ENCODE measurements at regions not wholly inside any gene's neighbourhood (a gene's known extent, or its start where the extent isn't known, plus 50 kb on each side); places are given as distances from the start of the nearest gene placed in this dataset.

DNA sequence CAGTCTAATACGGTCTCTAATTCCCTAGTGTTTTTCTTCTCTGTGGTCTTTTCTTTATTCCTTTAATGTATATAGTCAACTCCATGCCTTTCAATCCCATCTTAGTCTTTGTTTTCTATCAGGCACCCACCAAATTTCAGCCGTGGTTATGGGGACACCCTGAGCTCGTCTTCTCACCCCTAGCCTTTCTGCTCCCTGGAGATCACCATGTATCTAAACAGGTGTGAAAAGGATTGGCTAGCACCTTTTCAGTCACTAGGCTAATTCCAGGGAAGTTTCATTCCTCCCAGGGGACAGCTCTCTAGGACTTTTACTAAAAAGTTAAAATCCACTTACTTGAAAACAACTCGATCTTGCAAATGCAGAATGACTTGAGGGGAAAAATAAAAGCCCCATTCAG is 291.3 kb downstream of the ETNK1 start:
- no peak for DNase-seq

DNA sequence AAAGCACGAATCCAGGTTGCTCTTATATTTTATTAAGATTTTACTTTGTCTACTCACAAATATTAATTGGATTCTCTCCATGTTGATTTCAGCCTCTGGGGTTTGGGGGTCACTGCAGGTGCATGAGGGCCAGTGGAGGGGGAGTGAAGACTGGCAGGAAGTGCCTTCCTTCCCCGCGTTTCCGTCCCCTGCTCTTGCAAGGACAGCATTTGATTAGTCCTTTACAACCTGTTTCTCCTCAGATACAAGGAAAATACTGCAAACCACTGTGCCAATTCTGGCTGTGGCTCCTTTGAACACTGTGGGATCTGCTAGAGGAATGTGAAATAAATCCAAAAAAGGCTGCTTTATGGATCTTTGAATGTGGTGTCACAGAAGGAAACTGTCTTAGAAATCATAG is 291.8 kb downstream of the ETNK1 start:
- no peak for DNase-seq

DNA sequence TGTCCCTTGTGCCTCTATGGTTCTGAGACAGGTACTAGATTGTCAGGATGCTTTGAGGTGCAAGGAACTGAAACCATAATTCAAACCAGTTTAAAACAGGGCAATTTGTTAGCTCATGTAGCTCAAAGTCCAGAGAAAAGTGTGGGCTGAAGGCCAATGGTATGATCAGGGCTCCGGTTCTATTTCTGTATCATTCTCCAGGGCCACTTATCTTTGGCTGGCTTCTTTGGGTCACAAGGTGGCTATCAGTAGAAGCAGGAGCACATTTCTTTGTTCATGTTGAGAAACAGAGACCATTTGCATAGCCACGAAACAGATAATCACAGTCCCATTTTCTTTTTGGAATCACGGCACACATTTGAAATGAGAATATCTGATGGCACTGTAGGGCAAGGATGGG is 294.9 kb downstream of the ETNK1 start:
- DNase-seq = no peak

DNA sequence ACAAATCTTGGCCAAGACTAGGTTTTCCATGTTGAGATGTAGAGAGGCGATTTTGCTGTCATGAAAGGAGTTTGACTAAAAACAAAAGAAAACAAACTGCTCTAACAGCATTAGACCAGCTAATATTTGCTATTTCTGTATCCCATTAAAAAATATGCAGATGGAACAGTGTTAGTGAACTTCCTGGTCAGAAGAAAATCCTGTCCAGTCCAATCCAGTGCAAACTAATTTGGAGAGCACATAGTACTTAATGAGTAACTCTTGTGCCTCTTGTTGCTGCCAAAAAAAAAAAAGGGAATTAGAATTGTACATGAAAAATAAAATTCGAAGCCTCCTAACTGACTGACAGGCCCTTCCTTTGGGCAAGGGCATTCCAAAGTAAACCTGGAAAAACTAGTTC is 298.8 kb downstream of the ETNK1 start:
- no peak for DNase-seq

DNA sequence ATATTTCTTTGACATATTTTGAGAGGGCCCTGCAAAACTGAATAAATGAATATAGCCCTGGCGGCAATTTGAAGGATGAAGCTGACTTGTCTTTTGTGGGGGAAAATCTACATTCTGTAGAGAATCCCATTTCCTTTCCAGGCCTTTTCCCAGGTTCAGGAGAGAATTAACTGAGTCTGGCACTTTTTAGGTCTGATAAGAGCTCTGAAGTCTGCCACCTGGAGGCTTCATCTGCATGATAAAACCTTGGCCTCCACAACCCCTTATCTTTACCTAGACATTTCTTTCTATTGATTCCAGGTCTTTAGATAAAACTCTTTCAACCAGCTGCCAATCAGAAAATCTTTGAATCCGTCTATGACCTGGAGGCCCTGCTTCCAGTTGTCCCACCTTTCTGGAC is 299.4 kb downstream of the ETNK1 start:
- no peak for DNase-seq

DNA sequence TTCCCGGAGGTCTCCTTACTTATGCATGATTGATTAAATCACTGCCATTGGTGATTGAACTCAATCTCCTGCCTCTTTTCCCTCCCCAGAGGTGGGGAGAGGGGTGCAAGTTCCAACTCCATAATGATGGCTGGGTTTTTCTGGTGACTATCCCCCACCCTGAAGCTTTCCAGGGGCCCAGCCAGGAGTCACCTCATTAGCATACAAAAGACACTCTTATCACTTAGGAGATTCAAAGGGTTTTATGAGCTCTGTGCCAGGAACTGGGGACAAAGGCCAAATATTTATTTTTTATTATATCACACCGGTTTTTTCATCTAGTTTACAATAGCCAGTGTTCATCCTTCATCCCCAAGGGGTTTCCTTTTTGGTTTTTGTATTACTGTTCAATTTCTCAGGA is 300.7 kb downstream of the ETNK1 start:
- DNase-seq = no peak

DNA sequence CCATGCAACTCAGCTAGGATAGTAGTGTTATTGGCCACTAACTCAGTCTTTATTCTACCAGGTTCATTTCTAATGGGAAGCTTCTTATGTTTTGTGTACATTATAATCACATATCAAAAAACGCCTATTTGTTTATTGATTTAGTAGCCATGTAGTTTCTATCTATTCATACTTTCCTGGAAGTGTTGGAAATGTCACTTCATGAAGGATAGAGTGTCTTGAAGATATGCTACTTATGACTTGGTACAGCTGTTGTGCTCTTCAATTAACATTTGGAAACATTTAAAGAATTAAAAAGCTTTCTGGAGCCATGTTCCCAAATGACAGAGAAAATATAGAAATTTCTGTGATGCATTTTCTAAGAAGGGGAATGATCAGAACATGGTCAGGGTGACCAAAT is 307.5 kb downstream of the ETNK1 start:
- DNase-seq = no peak

DNA sequence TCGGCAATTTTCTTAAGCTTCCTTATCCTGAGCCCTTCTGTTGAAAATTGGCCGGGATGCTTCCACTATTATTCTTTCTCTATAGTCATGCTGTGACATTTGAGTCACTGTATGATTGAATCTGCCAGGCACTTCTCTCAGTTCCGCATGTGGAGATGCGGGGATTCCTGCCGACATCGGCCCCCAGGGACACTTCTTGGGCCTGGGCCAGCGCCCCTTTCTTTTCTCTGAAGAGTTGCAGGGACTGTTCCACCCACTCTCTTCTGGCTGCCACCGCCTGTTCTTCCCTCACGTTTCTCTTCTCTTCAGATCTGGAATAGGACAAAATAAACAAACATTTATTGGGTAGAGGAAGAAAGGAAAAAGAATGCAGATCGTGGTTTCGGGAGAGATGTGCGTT is 310.1 kb downstream of the ETNK1 start:
- no peak for DNase-seq

DNA sequence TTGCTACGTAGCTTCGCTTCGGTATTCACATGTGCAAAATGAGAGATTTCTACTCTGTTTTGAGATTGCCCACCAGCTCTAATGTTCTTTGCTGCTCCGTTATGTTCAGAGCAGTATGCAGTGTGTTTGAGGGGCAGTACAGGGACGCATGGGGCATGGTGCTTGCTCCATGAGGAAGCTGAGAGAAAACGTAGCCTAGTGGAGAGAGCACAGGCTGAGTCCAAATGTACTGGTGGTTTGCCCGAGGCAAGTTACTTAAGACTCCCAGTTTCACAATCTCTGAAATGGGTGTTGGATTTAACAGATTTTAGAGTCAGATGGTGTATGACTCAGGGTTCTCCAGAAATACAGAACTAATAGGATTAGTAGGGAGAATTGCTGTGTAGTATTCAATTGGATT is 310.5 kb downstream of the ETNK1 start:
- DNase-seq = no peak

DNA sequence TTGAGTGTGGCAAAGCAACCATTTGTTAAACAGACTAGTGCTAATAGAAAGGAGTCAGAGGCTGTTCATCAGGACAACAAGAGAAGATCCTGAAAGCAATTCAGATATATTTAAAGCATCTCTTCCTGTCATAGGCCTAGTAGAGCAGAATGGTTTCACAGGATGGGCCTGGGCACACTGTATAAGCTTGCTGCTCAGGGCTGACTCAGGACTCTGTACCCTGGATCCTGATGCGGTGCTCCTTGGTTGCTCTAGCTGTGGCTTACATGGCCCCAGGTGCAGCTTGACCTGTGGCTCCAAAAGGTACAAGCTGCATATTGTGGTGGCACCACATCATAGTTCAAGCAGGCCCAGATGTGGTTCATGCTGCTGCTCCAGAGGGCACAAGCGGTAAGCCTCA is 313.4 kb downstream of the ETNK1 start:
- no peak for DNase-seq

DNA sequence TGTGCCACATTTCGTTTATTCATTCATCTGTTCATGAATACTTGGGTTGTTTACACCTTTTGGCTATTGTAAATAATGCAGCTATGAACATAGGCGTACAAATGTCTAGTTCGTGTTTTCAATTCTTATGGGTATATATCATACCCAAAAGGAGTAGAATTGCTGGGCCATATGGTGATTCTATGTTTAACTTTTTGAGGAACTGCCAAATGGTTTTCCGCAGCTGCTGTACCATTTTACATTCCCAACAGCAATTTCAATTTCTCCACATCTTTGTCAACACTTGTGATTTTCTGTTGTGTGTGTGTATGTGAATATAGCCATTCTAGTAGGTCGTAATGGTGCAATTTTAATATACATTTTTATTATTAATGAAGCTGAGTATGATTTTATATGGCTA is 326.2 kb downstream of the ETNK1 start:
- no peak for DNase-seq

DNA sequence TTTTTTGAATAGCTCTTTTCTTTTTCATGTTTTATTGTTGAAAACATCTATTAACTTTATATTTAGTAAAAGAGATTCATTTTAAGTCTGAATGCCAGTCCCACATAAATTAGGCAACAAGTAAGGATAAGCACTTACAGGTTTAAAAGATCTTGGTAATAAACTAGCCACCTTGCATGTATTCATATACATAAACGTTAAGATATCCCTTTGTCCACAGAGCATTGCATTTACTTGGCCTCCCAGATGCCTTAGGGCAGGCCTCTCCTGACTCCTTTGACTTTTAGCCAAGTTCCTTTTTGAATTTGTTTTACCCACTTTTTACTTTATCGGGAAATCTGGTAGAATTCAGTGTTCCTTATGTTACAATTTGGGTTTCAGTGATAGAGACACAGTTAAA is 331.7 kb downstream of the ETNK1 start:
- DNase-seq = no peak

DNA sequence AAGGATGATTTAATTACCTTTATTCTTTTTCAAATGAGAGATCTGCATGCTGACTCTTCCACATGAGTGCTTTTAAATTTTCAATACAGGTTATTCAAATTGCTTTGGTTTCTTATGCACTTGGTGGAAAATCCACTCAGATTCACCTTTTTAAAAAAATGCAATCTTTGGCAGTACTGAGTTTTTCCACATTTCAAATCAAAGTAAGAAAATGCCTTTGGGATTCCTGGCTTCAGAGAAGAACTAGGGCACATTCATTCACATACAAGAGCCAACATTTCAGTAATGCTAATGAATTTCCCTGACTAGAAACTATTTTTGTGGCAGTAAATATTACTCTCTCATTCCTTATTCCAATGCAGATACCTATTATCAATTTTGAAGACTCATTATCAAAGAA is 342.2 kb downstream of the ETNK1 start:
- no peak for DNase-seq

DNA sequence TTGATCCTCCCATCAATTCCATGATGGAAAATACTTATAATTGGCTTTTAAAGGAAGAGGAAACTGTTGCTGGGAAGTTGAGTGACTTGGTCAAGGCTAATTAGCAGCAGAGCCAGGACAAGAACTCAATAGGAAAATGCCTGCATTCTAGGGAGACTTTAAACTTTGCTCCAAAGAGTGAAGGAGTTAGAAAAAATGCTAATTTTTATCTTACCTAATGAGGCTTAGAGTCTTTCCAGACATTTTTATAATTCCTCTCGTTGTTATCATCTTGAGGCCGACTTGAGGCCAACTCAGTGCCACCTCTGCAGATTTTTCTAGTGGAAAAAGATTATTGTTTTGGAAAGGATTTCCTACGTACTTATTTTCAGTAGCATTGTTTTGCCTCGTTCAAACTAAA is 344.6 kb downstream of the ETNK1 start:
- DNase-seq = no peak

DNA sequence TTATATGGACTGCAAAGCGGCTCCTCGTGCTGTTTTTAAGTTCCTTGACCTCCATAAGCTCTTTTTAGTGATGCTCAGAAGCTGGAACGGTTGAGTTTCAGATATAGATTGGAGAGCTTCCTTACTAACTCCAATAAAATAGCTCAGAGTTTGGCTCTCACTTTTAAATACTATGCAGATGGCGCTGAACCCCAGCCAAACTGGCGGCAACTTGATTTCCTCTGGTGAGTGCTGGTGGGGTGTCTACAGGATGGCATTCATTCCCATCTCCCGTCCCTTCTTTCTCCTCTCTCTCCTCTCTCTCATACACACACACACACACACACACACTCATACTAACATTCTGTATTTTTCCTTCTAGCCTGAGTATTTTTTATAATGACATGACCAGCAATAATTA is 346.3 kb downstream of the ETNK1 start:
- DNase-seq = no peak

DNA sequence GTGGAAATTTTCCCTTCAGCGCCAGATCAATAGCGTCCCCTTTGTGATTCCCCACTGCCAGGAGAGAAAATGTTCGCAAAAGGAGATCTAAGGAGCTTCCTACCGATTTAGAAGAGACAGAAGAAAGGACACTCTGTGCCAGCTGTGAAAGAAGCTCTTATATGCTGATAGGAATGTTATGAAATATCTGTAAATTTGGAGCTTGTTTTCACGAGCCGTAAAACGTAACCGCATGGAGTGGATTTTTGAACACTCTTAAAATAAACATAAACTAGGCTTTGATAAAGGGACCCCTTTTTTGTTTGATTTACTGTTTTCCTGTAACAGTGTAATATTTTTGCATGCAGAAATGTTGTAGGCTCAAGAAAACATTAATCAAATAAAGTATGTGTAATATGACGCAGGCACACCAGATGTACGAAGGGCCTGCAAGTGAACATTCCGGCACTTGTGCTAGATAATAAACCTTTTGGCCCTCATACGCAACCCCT is 346.8 kb downstream of the ETNK1 start:
- DNase-seq = no peak

DNA sequence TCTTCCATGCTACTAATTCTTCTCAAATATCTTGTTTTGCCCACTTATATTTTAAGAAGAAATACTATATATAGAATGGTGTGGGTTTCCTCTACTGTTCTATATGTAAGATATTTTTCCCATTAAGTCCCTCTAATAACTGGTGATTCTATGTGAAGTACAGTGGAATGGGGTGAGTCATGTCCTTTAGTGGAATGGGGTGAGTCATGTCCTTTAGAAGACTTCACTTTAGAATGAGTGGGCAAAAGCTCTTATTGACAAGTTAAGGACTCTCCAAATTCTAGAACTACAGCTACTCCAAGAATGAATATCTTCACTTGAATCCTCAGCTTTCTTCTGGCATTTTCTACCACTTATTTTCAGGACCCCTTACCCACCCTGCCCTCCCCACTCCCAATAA is 349.9 kb downstream of the ETNK1 start:
- no peak for DNase-seq

DNA sequence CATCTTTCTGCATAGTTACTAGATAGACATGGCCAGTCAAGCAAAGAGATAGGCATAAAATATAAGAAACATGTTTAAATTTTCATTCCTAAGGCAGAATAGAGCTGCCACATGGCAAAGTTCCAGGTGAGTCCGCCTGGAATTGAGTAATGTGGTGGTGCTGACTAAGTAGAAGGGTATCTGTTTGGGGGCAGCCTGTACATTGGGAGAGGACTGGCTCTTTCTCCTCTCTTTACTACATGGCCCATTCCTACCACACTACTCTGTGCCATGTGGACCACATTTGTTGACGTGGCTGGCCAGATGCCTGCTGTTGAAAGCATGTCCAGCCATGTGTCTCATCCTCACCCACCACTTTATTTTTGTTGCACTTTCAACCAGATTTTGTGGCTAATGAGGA is 354.0 kb downstream of the ETNK1 start:
- DNase-seq = no peak

DNA sequence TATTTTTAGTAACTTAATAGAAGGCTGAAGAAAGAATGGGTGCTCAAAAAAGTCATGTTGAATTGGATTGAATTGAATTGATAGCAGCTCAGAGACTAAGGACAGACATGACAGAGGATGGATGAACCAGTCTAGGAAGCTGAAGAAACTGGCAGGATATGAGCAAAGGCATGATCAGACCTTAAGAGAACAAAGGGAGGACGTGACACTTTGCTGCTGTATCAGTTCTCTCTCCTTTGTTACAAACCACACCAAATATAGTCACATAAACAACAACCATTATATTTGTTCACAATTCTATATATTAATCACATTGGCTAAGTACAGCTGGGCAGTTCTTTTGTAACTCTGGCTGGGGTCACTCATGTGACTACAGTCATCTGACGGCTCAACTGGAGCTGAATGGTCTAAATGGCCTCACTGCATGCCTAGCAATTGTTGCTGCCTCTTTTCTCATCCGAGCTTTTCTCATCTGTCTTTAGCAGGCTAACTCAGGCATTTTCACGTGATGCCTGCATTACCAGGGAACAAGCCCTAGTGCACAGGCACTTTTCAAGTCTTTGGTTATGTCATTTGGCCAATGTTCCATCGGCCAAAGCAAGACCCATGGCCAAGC is 355.0 kb downstream of the ETNK1 start:
- no peak for DNase-seq

DNA sequence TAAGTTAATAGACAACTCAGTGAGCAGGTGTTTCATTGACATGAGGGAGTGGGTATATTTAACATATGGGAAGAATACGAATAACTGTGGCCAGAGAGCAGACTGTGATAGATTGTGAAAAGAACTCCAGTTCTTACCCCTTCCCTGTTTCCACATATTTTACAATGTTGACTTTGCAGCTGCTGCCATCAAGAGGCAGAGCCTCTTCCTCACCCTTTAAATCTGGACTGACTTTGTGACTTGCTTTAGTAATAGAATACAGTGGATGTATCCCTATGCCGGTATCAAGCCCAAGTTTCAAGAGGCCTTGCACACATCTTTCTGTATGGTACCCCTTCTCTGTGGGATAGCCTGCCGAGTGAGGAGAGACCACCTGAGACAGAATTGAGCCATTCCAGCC is 356.7 kb downstream of the ETNK1 start:
- no peak for DNase-seq

DNA sequence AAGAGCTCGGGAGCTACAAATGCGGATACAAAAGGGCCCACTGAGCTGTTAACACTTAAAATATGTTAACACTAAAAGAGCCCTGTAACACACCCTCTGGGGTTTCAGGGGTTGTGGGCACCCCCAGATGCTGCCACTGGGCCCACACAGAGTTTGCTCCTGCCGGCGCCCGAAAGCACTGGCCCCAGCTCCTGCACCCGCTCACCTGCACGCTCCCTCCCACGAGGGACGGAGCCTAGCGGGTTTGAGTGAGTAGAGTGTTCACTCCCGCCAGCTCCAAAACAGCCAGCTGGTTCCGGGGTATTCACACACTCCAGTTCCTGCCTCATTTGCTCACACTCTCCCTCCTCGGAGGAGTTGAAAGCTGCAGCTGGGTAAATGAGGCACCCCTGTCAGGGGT is 357.7 kb downstream of the ETNK1 start:
- DNase-seq = no peak

DNA sequence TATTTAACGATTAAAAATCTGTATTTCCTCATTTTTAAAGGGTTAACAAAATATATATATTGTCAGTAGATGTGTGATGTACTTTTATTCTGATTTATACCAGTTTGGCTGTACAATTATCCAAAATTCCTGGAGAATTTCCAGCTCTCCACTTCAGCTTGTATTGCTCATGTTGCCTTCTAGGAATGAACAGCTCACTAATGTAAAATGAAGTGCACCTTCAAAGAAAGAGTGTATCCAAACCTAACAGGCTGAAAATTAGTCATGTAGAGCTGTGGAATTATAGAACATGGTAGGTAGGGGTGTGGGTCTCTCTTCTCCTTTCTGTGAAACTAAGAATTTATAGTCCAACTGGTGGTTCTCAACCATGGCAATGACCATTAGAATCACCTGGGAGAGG is 362.0 kb downstream of the ETNK1 start:
- no peak for DNase-seq

DNA sequence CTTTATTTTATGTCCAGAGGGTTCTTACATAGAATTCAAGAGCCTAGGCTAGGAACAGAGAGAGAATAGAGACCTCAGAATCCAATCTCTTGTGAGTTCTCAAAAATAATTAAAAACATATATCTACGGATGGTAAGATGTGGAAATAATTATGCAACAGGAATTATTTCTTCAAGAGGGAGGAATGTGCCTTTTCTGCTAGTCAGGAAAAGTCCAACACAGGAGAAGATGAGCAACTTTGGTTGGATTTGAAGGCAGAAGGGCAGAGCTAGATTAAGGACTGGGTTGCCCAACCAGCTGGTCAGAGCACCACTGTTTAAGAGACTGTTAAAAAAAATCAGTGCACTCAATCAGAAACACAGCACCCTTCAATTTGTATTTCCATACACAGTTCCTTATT is 365.5 kb downstream of the ETNK1 start:
- no peak for DNase-seq

DNA sequence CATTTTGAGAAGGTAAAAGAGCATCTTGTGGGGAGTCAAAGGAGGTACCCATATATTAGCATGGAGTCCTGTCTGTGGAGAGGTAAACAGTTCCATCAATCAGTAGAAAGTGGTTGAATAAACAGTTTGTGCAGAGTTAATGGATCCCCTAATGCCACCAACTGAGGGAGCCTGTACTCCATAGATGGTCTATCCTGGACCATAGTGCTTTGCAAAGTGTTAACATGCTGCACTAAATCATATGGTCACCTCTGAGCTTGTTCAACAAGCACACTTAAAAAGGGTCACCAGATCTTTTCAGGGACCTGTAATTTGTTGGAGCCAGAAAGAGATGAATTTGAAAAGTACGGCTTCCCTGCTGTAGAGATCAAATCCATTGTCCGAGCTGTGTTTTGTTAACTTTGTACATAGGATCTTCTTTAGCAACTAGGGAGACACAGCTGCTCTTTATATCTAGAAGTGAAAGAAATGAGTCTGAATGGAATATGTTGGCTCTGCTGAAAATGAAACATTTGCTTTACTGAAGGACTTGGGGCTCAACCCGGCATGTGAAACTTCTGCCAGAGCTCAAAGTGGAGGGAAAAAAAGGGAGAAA is 366.4 kb downstream of the ETNK1 start:
- no peak for DNase-seq

Data from right kidney (tissue), 1 donor.